HepG2 (cell line): ENCODE measurements at regions not wholly inside any gene's neighbourhood (a gene's known extent, or its start where the extent isn't known, plus 50 kb on each side); places are given as distances from the start of the nearest gene placed in this dataset.
A peak's percentile ranks its signal among the peaks of the same experiment; 100 is the strongest.

ENCODE experiments used
- CEBPG ChIP-seq: IDR thresholded peaks from 2 replicates; pipeline ENCODE4 v1.6.1; 2016
- CREB1 ChIP-seq, 2 experiments: fragments of 450-650 bp in 1 of 2; IDR thresholded peaks; 2 replicates each; pipeline ENCODE4 v1.6.1; 2016 to 2017; ENCODE audit warnings: control low read depth in 1 of 2, mild to moderate bottlenecking in 1 of 2, missing compliant biosample characterization in 1 of 2, missing genetic modification characterization in 1 of 2
- CSRNP2 ChIP-seq: sonication (generic); formaldehyde crosslinking; conservative IDR thresholded peaks from 2 replicates; pipeline ENCODE4 v1.8.0; 2022; ENCODE audit warnings: low read depth, missing genetic modification reagents
- HINFP ChIP-seq: sonication (generic); formaldehyde crosslinking; IDR thresholded peaks from 2 replicates; pipeline ENCODE4 v1.4.0; 2020; ENCODE audit warnings: low read depth, mild to moderate bottlenecking, missing genetic modification reagents
- IKZF4 ChIP-seq: sonication (generic); formaldehyde crosslinking; IDR thresholded peaks from 2 replicates; pipeline ENCODE4 v1.5.1; 2020; ENCODE audit warnings: borderline replicate concordance, mild to moderate bottlenecking, low read depth, missing genetic modification reagents; ENCODE audit errors: not compliant biosample characterization
- MAF1 ChIP-seq: sonication (generic); formaldehyde crosslinking; IDR thresholded peaks from 2 replicates; pipeline ENCODE4 v1.5.0; 2020; ENCODE audit warnings: missing genetic modification reagents, borderline replicate concordance
- MED1 ChIP-seq: sonication (generic); formaldehyde crosslinking; IDR thresholded peaks from 2 replicates; pipeline ENCODE4 v1.4.0; 2020; ENCODE audit warnings: missing genetic modification reagents
- RFX5 ChIP-seq: IDR thresholded peaks from 2 replicates; pipeline ENCODE4 v1.6.1; 2011; ENCODE audit warnings: low read depth, low read length, improper control_type of control experiment
- SRSF1 ChIP-seq: fragments of 200-400 bp; formaldehyde crosslinking; optimal IDR thresholded peaks from 2 replicates; pipeline ENCODE3; 2017; ENCODE audit warnings: mild to moderate bottlenecking, low read depth, low read length, moderate library complexity
- ZNF292 ChIP-seq: sonication (generic); formaldehyde crosslinking; IDR thresholded peaks from 2 replicates; pipeline ENCODE4 v1.8.1; 2022; ENCODE audit warnings: mild to moderate bottlenecking, low read depth, missing genetic modification reagents, borderline replicate concordance
- ZNF484 ChIP-seq: sonication (generic); formaldehyde crosslinking; IDR thresholded peaks from 2 replicates; pipeline ENCODE4 v1.5.1; 2020; ENCODE audit warnings: mild to moderate bottlenecking, low read depth, missing genetic modification reagents, borderline replicate concordance
- ZNF687 ChIP-seq: sonication (generic); formaldehyde crosslinking; IDR thresholded peaks from 2 replicates; pipeline ENCODE4 v1.5.1; 2020; ENCODE audit warnings: mild to moderate bottlenecking, missing genetic modification reagents, moderate library complexity
- ZNF7 ChIP-seq: IDR thresholded peaks from 2 replicates; pipeline ENCODE4 v1.6.1; 2016; ENCODE audit warnings: missing biosample characterization, missing genetic modification reagents
- ZNF781 ChIP-seq: sonication (generic); formaldehyde crosslinking; IDR thresholded peaks from 2 replicates; pipeline ENCODE4 v1.5.1; 2020; ENCODE audit warnings: borderline replicate concordance, mild to moderate bottlenecking, missing genetic modification reagents; ENCODE audit errors: not compliant biosample characterization
- ZNF782 ChIP-seq: sonication (generic); formaldehyde crosslinking; IDR thresholded peaks from 2 replicates; pipeline ENCODE4 v1.4.0; 2020; ENCODE audit warnings: missing genetic modification reagents, mild to moderate bottlenecking, borderline replicate concordance
- ZNF850 ChIP-seq: sonication (generic); formaldehyde crosslinking; conservative IDR thresholded peaks from 2 replicates; pipeline ENCODE4 v1.9.0; 2021; ENCODE audit warnings: mild to moderate bottlenecking, missing genetic modification reagents

GRCh38 chr14:100398044-100398443 is 74.9 kb downstream of the SLC25A47 start (continued):
- TF ChIP-seq CSRNP2 (CRISPR knock-in tag) (no peak), ZNF292 (CRISPR knock-in tag) (peak; percentile 44; the same call in 1 of the 2 replicates), ZNF7 (CRISPR knock-in tag) (no peak), ZNF781 (CRISPR knock-in tag) (peak; percentile 63), MED1 (CRISPR knock-in tag) (no peak), ZNF850 (no peak), ZNF484 (CRISPR knock-in tag) (no peak), SRSF1 (no peak), ZNF687 (CRISPR knock-in tag) (peak; percentile 72), MAF1 (CRISPR knock-in tag) (no peak), IKZF4 (CRISPR knock-in tag) (no peak), CREB1 (IDR thresholded peaks at IDR 0.05) (no peak), CREB1 (CRISPR knock-in tag; IDR thresholded peaks at IDR 0.05) (no peak), CEBPG (CRISPR knock-in tag) (peak; percentile 63), ZNF782 (CRISPR knock-in tag) (no peak), RFX5 (no peak), HINFP (no peak)
